ENCODE measurements at regions not wholly inside any gene's neighbourhood (a gene's known extent, or its start where the extent isn't known, plus 50 kb on each side); places are given as distances from the start of the nearest gene placed in this dataset.

DNA sequence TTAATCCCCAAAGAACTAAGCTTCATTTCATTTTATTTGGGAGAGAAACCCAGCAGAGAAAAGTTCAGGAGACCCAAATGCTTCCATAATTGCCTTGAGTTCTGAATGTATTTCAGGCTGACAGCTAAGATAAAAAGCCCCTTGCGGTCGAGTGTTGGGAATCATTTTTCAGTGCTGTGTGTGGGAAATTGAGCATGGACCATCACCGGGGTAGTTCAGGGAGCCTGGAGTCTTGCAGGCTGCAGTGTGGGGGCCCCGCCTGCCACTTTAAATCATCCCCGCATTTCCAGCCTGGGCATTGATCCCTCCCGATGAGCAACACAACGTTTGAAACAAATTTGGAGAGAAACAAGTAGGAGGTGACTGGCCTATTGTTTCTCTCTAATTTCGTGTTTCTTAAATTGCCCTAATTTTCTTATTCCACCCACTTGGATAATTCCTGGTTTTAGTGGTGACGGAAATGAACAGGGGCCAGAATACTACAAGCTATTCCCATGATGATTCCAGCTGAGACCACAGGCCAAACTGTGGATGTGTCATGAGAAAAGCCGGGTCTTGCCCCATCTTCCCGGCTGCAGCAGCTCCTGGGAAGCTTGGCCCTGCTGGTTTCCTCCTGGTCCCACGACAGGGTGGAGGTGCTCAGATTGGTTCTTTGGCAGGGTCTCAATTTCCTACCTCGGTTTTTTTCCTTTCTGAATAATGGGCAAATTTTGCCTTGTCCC, 75.1 kb downstream of the FOXL1 start:
- H3K27ac Mint-ChIP-seq = no peak overlapping the region
- H3K4me3 Mint-ChIP-seq = no peak overlapping the region
- intact Hi-C loops (cut with micrococcal nuclease) = no loop called here
- H3K36me3 Mint-ChIP-seq (ENCODE audit: low read depth) = no peaks in the 10 kb centered on the region
- H3K27me3 Mint-ChIP-seq = no peaks in the 10 kb centered on the region
- ChIA-PET CTCF (no interaction called here), POLR2A (no interaction called here)
- ATAC-seq (ENCODE audit: low read depth) (no peak), DNase-seq (no peak)
- TF ChIP-seq, protein P1, sequence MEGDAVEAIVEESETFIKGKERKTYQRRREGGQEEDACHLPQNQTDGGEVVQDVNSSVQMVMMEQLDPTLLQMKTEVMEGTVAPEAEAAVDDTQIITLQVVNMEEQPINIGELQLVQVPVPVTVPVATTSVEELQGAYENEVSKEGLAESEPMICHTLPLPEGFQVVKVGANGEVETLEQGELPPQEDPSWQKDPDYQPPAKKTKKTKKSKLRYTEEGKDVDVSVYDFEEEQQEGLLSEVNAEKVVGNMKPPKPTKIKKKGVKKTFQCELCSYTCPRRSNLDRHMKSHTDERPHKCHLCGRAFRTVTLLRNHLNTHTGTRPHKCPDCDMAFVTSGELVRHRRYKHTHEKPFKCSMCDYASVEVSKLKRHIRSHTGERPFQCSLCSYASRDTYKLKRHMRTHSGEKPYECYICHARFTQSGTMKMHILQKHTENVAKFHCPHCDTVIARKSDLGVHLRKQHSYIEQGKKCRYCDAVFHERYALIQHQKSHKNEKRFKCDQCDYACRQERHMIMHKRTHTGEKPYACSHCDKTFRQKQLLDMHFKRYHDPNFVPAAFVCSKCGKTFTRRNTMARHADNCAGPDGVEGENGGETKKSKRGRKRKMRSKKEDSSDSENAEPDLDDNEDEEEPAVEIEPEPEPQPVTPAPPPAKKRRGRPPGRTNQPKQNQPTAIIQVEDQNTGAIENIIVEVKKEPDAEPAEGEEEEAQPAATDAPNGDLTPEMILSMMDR (IDR thresholded peaks at IDR 0.05) = no peak
- no peaks in the 10 kb centered on the region for H3K4me1 Mint-ChIP-seq
- H3K9me3 Mint-ChIP-seq = peaks cover 5% of the 10 kb centered on the region

DNA sequence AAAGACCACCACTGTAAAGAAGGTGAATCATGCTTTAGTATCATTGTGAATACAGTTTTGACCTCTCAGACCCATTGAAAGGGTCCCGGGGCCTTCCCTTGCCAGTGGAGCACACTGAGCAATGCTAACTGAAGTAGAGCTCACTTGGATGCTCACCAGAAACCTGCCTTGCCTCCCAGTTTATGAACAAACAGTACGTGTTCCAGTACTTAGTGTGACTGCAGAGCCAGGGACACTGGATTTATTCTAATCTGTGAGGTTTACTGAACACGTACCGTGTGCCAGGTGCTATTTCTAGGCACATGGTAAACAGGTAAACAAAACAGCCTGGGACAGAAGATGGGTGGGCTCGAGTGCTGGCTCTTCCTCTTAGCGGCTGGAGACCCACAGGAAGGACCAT, 79.6 kb downstream of the FOXL1 start:
- ATAC-seq (ENCODE audit: low read depth) = no peak
- DNase-seq = no peak
- CTCF ChIA-PET = no interaction called here
- Mint-ChIP-seq H3K4me1 (no peaks in the 10 kb centered on the region), H3K4me3 (no peak overlapping the region), H3K9me3 (peaks cover 10% of the 10 kb centered on the region), H3K27ac (no peak overlapping the region), H3K36me3 (ENCODE audit: low read depth) (no peaks in the 10 kb centered on the region), H3K27me3 (peaks cover 4% of the 10 kb centered on the region)
- POLR2A ChIA-PET = no interaction called here
- TF ChIP-seq, protein P1 (IDR thresholded peaks at IDR 0.05) = no peak
- intact Hi-C loops (cut with micrococcal nuclease) = no loop called here

DNA sequence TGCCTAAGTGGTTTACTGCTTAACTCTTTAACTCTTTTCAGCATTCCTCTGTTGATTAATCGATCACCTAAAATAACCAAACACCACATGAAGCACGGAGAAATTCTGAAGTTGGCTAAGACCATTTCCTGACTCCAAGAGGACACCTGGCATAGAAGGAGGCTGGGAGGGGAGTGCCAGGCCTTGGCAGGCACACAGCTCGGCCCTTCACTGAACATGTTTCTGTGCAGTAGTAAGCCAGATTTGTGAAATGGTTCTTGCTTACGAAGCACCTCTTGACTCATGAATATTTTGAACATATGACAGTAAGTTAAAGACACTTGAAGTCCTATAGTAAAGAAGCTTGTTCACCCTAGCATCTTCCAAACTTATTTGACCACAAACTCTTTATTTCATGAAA, 82.3 kb downstream of the FOXL1 start:
- H3K27ac Mint-ChIP-seq = no peak overlapping the region
- TF ChIP-seq, protein P1 (IDR thresholded peaks at IDR 0.05) = no peak
- intact Hi-C loops (cut with micrococcal nuclease) = no loop called here
- POLR2A ChIA-PET = no interaction called here
- H3K27me3 Mint-ChIP-seq = peaks cover 10% of the 10 kb centered on the region
- no peak overlapping the region for H3K4me3 Mint-ChIP-seq
- H3K9me3 Mint-ChIP-seq = peaks cover 8% of the 10 kb centered on the region
- ATAC-seq (ENCODE audit: low read depth) = no peak
- H3K4me1 Mint-ChIP-seq = peaks cover 3% of the 10 kb centered on the region
- H3K36me3 Mint-ChIP-seq (ENCODE audit: low read depth) = no peaks in the 10 kb centered on the region
- CTCF ChIA-PET = no interaction called here
- no peak for DNase-seq

DNA sequence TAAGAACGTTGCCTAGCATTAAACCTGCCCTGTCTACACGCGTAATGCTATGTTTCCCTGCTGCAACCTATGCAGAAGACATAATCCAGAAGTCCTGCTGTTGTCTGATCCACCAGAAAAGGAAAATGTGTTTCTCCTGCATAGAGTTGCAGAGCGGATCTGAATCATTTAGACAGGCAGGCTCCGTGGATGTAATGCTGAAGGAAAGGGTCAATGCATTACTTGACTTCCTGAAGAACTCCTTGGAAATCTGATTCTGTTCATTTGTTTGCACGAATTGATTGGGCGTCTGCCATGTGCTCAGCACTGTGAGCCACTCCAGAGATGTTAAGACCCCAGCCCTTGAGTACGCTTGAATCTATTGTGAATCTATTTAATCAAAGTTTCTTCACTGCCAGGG, 83.4 kb downstream of the FOXL1 start:
- Mint-ChIP-seq H3K27me3 (peaks cover 10% of the 10 kb centered on the region), H3K9me3 (peaks cover 8% of the 10 kb centered on the region), H3K36me3 (ENCODE audit: low read depth) (no peaks in the 10 kb centered on the region), H3K27ac (no peak overlapping the region), H3K4me1 (peaks cover 3% of the 10 kb centered on the region), H3K4me3 (no peak overlapping the region)
- POLR2A ChIA-PET = no interaction called here
- TF ChIP-seq, protein P1 (IDR thresholded peaks at IDR 0.05) = no peak
- intact Hi-C loops (cut with micrococcal nuclease) = no loop called here
- CTCF ChIA-PET = no interaction called here
- no peak for ATAC-seq (ENCODE audit: low read depth)
- DNase-seq = no peak

DNA sequence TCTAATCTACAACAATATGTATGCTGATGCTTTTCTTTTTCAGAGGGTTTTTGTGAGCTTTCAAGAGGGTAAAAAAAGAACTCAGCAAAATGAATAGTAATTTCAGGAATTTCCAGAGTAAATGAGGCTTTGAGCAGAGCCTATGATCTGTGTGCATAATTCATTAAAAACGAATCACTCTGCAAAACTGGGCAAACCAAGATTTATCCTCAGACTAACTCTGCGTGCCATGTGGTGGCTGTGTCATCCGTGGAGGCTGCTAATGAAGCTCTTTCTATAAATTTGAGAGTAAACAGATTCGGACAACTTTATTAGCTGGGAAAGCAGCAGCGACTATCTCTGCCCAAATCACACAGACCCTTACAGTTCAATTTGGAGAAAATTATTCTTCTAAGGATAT, 83.8 kb downstream of the FOXL1 start:
- ATAC-seq (ENCODE audit: low read depth) (no peak), DNase-seq (no peak)
- Mint-ChIP-seq H3K27ac (no peak overlapping the region), H3K4me1 (peaks cover 3% of the 10 kb centered on the region), H3K27me3 (peaks cover 10% of the 10 kb centered on the region), H3K4me3 (no peak overlapping the region), H3K9me3 (peaks cover 8% of the 10 kb centered on the region), H3K36me3 (ENCODE audit: low read depth) (no peaks in the 10 kb centered on the region)
- POLR2A ChIA-PET = no interaction called here
- CTCF ChIA-PET = no interaction called here
- intact Hi-C loops (cut with micrococcal nuclease) = no loop called here
- TF ChIP-seq, protein P1 (IDR thresholded peaks at IDR 0.05) = no peak

Data from activated B cell treated with CpG ODN at 0.5 μM for 24 hours (primary cell).